K562 (cell line): ENCODE measurements at regions not wholly inside any gene's neighbourhood (a gene's known extent, or its start where the extent isn't known, plus 50 kb on each side); places are given as distances from the start of the nearest gene placed in this dataset.
A peak's percentile ranks its signal among the peaks of the same experiment; 100 is the strongest.

Experiments used
- ARID1B ChIP-seq: fragments of 450-650 bp; IDR thresholded peaks from 2 replicates; pipeline ENCODE4 v1.6.1; 2016; ENCODE audit warnings: antibody characterized with exemption, mild to moderate bottlenecking, inconsistent platforms
- BRF1 ChIP-seq: IDR thresholded peaks from 3 replicates; pipeline ENCODE4 v1.6.1; 2011; ENCODE audit warnings: borderline replicate concordance, mild to moderate bottlenecking; ENCODE audit not compliant: insufficient read length; ENCODE audit errors: extremely low read depth
- HIVEP1 ChIP-seq: fragments of 250-450 bp; sonication (Bioruptor Pico); IDR thresholded peaks from 2 replicates; pipeline ENCODE4 v1.4.0; 2020; ENCODE audit warnings: mild to moderate bottlenecking
- MCM7 ChIP-seq, 2 experiments: fragments of 450-650 bp; IDR thresholded peaks; 2 replicates each; pipeline ENCODE4 v1.6.1; 2016 to 2018
- PTRF ChIP-seq: fragments of 450-650 bp; IDR thresholded peaks from 2 replicates; pipeline ENCODE4 v1.6.1; 2016; ENCODE audit warnings: mild to moderate bottlenecking, missing genetic modification characterization, missing compliant biosample characterization
- RBM22 ChIP-seq: fragments of 200-400 bp; formaldehyde crosslinking; IDR thresholded peaks from 2 replicates; pipeline ENCODE4 v1.6.1; 2018; ENCODE audit warnings: low read length, low read depth; ENCODE audit not compliant: poor library complexity, severe bottlenecking
- TCF3 ChIP-seq: sonication (generic); formaldehyde crosslinking; IDR thresholded peaks from 2 replicates; pipeline ENCODE4 v1.4.0; 2020; ENCODE audit warnings: mild to moderate bottlenecking, missing genetic modification reagents
- U2AF1 ChIP-seq: fragments of 200-400 bp; formaldehyde crosslinking; optimal IDR thresholded peaks from 2 replicates; pipeline ENCODE3; 2017; ENCODE audit warnings: mild to moderate bottlenecking, low read depth, low read length, moderate library complexity
- ZKSCAN8 ChIP-seq: fragments of 200-800 bp; sonication (Bioruptor generic); IDR thresholded peaks from 2 replicates; pipeline ENCODE4 v1.6.1; 2016; ENCODE audit warnings: missing genetic modification characterization, missing compliant biosample characterization
- ZNF175 ChIP-seq: fragments of 200-800 bp; sonication (Bioruptor generic); IDR thresholded peaks from 2 replicates; pipeline ENCODE4 v1.6.1; 2016; ENCODE audit warnings: low read depth, mild to moderate bottlenecking, missing genetic modification characterization, missing compliant biosample characterization
- ZNF583 ChIP-seq: fragments of 250-450 bp; sonication (Bioruptor Pico); IDR thresholded peaks from 2 replicates; pipeline ENCODE4 v1.4.0; 2020
- ZNF764 ChIP-seq: fragments of 250-450 bp; sonication (Bioruptor Pico); IDR thresholded peaks from 2 replicates; pipeline ENCODE4 v1.4.0; 2020; ENCODE audit warnings: low read depth, mild to moderate bottlenecking, moderate library complexity
- TF ChIP-seq, protein P1 (sequence below): fragments of 200-800 bp; sonication (Bioruptor generic); IDR thresholded peaks from 2 replicates; pipeline ENCODE4 v1.6.1; 2017; ENCODE audit warnings: missing genetic modification characterization, missing compliant biosample characterization
- TF ChIP-seq, protein P2 (sequence below): fragments of 450-650 bp; IDR thresholded peaks from 2 replicates; pipeline ENCODE4 v1.6.1; 2017; ENCODE audit warnings: antibody characterized with exemption, mild to moderate bottlenecking
- TF ChIP-seq, protein P3 (sequence below), 2 experiments: fragments of 450-650 bp in 1 of 2; sonication (generic) in 1 of 2; formaldehyde crosslinking; conservative IDR thresholded peaks; 2 replicates each; pipeline versions ENCODE4 v1.4.0 to v1.8.1; 2020 to 2022; ENCODE audit warnings: mild to moderate bottlenecking in 1 of 2, missing genetic modification reagents in 1 of 2
- TF ChIP-seq, protein P4 (sequence below): fragments of 200-400 bp; formaldehyde crosslinking; IDR thresholded peaks from 2 replicates; pipeline ENCODE4 v1.6.1; 2017; ENCODE audit warnings: mild to moderate bottlenecking, low read depth, low read length, moderate library complexity
- TF ChIP-seq, protein P5 (sequence below): fragments of 200-800 bp; sonication (Bioruptor generic); IDR thresholded peaks from 2 replicates; pipeline ENCODE4 v1.6.1; 2017; ENCODE audit warnings: missing genetic modification characterization, missing compliant biosample characterization

DNA sequence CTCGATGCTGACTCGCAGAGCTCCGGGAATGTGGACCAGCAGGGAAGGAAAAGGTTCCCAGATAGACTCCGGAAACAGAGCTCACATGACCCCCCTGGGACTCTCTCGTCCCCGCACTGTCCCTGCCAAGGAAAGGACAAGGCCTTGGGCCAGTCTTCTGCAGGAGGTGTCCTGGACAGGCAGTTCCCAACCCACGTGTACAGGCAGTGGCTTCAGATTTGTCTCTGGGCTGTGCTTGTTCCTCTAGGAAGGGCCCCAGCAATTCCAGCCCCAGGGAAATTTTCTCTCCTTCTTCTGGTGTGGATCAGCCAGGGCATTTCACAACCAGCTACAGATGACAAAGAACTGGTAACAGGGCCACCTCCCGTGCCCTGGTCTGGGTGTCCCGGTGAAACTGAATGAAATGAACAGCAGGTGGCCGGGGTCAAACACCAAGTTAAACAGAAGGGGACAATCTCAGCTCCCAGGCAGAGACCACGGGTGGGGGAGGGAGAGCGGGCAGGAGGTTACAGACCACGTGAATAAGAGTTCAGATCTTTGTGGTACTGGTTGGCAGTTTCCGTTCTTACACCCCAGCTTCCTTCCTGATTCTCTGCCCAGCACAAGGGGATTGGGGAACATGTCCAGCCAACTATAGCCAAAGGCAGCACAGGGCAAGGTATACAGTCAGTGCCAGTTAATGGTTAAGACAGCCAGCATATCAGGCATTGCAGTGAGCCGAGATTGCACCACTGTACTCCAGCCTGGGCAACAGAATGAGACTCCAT lies 52.2 kb upstream of the CAB39 start (continued):
- TF ChIP-seq, protein P1, sequence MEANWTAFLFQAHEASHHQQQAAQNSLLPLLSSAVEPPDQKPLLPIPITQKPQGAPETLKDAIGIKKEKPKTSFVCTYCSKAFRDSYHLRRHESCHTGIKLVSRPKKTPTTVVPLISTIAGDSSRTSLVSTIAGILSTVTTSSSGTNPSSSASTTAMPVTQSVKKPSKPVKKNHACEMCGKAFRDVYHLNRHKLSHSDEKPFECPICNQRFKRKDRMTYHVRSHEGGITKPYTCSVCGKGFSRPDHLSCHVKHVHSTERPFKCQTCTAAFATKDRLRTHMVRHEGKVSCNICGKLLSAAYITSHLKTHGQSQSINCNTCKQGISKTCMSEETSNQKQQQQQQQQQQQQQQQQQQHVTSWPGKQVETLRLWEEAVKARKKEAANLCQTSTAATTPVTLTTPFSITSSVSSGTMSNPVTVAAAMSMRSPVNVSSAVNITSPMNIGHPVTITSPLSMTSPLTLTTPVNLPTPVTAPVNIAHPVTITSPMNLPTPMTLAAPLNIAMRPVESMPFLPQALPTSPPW (CRISPR knock-in tag), result peak; percentile 29; the same call in 1 of the 2 replicates
- TF ChIP-seq HIVEP1 (CRISPR knock-in tag) (no peak), U2AF1 (no peak), ZKSCAN8 (CRISPR knock-in tag) (peak; percentile 81), ZNF764 (CRISPR knock-in tag) (no peak), RBM22 (no peak), TCF3 (CRISPR knock-in tag) (0 out of 2 replicates have a peak, but pooled peaks have one; percentile 6), ZNF175 (CRISPR knock-in tag) (peak; percentile 46; the same call in 1 of the 2 replicates), BRF1 (no peak), ZNF583 (CRISPR knock-in tag) (no peak), PTRF (tag) (no peak), MCM7 (IDR thresholded peaks at IDR 0.05) (no peak), ARID1B (0 out of 2 replicates have a peak, but pooled peaks have one; percentile 8)
- TF ChIP-seq, protein P2, sequence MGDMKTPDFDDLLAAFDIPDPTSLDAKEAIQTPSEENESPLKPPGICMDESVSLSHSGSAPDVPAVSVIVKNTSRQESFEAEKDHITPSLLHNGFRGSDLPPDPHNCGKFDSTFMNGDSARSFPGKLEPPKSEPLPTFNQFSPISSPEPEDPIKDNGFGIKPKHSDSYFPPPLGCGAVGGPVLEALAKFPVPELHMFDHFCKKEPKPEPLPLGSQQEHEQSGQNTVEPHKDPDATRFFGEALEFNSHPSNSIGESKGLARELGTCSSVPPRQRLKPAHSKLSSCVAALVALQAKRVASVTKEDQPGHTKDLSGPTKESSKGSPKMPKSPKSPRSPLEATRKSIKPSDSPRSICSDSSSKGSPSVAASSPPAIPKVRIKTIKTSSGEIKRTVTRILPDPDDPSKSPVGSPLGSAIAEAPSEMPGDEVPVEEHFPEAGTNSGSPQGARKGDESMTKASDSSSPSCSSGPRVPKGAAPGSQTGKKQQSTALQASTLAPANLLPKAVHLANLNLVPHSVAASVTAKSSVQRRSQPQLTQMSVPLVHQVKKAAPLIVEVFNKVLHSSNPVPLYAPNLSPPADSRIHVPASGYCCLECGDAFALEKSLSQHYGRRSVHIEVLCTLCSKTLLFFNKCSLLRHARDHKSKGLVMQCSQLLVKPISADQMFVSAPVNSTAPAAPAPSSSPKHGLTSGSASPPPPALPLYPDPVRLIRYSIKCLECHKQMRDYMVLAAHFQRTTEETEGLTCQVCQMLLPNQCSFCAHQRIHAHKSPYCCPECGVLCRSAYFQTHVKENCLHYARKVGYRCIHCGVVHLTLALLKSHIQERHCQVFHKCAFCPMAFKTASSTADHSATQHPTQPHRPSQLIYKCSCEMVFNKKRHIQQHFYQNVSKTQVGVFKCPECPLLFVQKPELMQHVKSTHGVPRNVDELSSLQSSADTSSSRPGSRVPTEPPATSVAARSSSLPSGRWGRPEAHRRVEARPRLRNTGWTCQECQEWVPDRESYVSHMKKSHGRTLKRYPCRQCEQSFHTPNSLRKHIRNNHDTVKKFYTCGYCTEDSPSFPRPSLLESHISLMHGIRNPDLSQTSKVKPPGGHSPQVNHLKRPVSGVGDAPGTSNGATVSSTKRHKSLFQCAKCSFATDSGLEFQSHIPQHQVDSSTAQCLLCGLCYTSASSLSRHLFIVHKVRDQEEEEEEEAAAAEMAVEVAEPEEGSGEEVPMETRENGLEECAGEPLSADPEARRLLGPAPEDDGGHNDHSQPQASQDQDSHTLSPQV, result peak; percentile 54; the same call in 1 of the 2 replicates
- TF ChIP-seq, protein P3, sequence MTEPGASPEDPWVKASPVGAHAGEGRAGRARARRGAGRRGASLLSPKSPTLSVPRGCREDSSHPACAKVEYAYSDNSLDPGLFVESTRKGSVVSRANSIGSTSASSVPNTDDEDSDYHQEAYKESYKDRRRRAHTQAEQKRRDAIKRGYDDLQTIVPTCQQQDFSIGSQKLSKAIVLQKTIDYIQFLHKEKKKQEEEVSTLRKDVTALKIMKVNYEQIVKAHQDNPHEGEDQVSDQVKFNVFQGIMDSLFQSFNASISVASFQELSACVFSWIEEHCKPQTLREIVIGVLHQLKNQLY (CRISPR knock-in tag; conservative IDR thresholded peaks at IDR 0.05), result no peak
- TF ChIP-seq, protein P4, sequence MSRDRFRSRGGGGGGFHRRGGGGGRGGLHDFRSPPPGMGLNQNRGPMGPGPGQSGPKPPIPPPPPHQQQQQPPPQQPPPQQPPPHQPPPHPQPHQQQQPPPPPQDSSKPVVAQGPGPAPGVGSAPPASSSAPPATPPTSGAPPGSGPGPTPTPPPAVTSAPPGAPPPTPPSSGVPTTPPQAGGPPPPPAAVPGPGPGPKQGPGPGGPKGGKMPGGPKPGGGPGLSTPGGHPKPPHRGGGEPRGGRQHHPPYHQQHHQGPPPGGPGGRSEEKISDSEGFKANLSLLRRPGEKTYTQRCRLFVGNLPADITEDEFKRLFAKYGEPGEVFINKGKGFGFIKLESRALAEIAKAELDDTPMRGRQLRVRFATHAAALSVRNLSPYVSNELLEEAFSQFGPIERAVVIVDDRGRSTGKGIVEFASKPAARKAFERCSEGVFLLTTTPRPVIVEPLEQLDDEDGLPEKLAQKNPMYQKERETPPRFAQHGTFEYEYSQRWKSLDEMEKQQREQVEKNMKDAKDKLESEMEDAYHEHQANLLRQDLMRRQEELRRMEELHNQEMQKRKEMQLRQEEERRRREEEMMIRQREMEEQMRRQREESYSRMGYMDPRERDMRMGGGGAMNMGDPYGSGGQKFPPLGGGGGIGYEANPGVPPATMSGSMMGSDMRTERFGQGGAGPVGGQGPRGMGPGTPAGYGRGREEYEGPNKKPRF, result no peak
- TF ChIP-seq, protein P5, sequence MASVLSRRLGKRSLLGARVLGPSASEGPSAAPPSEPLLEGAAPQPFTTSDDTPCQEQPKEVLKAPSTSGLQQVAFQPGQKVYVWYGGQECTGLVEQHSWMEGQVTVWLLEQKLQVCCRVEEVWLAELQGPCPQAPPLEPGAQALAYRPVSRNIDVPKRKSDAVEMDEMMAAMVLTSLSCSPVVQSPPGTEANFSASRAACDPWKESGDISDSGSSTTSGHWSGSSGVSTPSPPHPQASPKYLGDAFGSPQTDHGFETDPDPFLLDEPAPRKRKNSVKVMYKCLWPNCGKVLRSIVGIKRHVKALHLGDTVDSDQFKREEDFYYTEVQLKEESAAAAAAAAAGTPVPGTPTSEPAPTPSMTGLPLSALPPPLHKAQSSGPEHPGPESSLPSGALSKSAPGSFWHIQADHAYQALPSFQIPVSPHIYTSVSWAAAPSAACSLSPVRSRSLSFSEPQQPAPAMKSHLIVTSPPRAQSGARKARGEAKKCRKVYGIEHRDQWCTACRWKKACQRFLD (CRISPR knock-in tag), result 0 out of 2 replicates have a peak, but pooled peaks have one; percentile 7
